HCEC 1CT (cell line): ENCODE measurements at regions not wholly inside any gene's neighbourhood (a gene's known extent, or its start where the extent isn't known, plus 50 kb on each side); places are given as distances from the start of the nearest gene placed in this dataset.
A peak's percentile ranks its signal among the peaks of the same experiment; 100 is the strongest.

Source experiments
- DNase-seq: peaks from one replicate; pipeline ENCODE4 v3.0.0-alpha.2; 2017

- no peak for DNase-seq
Measured at GRCh38 chr12:18905134-18905533, 167.2 kb downstream of the CAPZA3 start.

GRCh38 chr12:18906395-18906794 lies 168.5 kb downstream of the CAPZA3 start:
- DNase-seq, result no peak

DNA sequence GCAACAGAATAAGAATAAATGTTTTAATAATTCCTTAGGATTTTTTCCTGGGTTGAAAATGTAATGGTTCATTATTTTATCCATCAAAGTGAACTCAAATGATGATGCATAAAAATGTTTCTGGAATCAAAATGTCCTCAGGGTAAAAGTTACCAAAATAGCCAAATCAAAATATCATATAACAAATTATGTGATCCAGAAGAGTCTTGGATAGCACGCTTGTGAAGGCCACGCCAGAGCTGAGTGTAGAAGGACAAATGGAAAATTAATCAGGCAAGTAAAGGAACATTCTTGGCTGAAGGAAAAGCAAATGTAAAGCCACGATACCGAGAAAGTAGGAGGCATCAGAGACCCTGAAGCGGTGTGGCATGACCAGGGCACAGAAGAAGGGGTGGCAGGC lies 169.2 kb downstream of the CAPZA3 start:
- no peak for DNase-seq

DNA sequence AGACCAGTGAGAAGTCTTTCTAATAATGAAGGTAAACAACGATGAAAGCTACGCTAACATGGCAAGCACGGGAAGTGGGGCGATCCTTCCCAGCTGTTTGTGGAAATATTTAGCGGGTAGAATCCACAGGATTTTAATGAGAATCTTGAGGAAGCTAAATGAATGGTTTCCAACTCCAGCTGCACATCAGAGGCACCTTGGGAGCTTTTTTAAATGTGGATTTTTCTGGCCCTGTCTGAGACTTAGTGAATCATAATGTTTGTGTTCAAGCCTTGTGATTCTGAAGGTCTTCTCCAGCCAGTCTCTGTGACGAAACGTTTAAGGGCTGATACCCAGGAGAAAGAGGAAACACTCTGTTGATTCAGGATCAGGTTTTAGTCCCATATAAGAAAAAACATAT lies 169.8 kb downstream of the CAPZA3 start:
- DNase-seq, result no peak

- DNase-seq, result no peak
Measured at GRCh38 chr12:18908191-18908590, 170.3 kb downstream of the CAPZA3 start.

DNA sequence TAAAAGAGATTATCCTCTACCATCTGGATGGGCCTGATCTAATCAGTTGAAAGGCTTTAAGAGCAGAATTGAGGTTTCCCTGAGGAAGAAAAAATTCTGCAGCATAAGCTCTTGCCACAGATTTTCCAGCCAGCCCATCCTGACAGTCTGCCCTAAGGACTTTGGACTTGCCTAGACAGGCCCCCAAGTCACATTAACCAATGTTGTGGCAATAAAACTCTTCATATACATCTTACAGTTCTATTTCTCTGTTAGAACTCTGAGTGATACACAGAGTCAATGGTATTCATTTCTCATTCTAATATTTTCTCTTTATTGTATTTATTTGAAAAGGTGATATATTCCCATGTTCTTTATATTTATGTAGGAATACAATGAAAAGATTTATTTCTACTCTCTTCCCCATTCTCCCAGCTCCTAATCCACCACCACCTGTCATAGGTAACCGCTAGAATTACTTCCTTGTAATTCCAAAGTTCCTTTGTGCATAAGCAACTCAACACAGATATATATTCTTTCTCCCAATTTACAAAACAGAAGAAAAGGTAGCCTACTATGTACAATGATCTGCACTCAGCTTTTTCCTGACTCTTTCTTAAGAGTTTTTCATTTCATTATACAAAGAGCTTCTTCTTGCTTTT lies 182.1 kb downstream of the CAPZA3 start:
- no peak for DNase-seq

GRCh38 chr12:18922851-18923250 lies 184.9 kb downstream of the CAPZA3 start:
- DNase-seq, result no peak

DNA sequence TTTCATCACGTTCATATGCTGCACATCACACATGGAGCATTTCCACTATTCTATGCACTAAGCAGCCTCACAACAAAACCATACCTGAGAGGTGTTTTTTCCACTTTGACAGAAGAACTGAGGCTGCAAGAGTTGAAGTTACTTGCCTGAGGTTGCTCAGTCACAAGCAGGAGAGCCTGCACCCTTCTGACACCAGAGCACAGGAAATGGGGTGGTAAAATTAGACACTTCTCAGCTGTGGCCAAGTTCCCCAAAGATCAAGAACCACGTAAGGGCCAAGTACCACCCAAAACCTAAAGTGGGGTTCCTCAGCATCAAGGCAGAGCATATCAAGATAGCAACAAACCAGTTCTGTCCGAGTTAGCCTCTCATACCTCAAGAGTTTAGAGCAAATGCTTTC lies 185.8 kb downstream of the CAPZA3 start:
- no peak for DNase-seq

- DNase-seq, result no peak
Measured at GRCh38 chr12:18926188-18926587, 188.3 kb downstream of the CAPZA3 start.

GRCh38 chr12:18932211-18932610 lies 194.3 kb downstream of the CAPZA3 start:
- DNase-seq, result no peak

DNA sequence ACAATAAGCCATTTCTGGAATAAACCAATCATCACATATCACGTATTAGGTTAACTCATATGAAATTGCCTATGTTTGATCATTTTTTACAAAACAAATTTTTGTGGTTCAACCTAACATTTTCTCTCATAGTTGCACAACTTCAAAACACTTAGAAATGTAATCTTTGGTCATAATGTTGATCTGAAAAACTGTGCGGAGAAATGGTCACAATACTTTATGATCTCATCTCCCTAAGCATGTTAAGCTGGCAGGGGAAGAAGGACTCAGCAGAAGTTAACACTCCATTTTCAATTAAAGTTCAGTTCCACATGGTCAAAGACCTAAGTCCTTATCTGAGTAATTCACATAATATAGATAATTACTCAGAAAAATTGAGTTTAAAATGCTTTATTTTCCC lies 194.8 kb downstream of the CAPZA3 start:
- DNase-seq, result peak; percentile 5

GRCh38 chr12:18935371-18935965 lies 194.1 kb upstream of the PLEKHA5 start:
- no peak for DNase-seq

DNA sequence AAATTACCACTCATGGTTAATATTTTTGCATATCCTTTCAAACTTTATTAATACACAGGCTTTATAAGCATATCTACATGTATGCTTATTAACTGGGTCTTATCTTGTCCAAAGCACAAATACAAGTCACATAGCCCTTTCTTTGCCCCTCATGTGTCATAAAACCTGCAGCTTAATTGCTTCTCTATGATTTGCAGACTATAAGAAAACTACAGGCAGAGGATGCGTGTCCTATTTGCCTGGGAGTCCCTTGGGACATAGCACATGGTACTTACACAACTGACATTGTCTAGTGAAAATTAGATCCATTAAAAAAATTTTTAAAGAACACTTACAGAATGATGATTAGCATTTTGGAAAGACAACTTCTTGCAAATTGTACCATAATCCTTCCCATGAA lies 190.5 kb upstream of the PLEKHA5 start:
- DNase-seq, result no peak

DNA sequence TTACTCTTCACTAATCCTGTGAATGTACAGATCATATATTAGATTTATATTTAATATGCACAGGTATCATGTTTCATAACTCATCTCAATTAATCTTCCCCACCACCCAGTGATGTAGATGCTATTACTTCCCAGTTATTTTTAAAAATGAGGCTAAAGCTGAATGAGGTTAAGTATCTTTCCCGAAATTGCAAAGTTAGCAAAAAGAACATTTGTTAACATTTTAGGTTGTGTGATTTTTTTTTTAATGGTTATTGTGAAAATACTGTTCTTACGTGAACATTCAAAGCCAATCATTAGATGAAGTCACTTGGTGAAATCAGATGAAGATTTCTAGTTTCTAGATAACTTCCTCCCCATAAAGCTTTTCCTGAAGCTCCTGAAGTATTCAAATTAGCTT lies 186.9 kb upstream of the PLEKHA5 start:
- DNase-seq, result no peak

DNA sequence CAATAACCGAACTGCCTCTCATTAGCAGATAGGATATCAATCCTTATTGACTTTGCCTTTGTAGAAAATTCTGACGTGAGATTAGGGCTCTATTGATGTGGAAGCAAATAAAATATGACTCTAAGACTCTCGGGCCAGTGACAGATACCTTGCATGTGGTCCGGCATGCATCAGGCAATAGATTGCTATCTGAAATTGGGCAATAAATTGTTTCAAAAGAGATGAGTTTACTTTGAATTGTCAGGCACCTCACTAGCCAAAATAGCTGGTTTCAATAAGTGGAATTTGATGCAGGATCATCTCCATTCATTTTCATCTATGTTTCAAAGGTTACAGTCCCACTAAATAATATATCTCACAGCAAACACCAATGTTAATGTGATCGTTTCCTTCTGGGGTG lies 186.3 kb upstream of the PLEKHA5 start:
- no peak for DNase-seq

GRCh38 chr12:18946106-18946505 lies 183.4 kb upstream of the PLEKHA5 start:
- DNase-seq, result no peak

DNA sequence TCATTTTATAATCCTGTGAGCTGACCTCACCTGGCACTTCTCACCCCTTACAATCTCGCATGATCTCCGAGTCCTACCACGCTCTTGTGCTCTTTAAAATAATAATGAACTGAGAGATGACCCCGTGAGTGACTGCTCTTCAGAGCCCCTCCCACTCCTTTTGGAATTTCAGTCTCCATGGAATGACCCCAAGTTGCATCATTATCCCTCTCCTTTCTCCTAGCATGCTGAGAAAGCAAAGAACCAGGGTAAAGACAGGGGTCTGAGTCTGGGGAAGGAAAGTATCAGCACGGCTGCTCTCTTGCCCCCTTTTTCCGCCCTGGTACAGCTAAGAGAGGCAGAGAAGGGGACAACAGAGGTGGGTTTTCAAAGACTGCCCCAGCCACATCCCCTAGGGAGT lies 178.3 kb upstream of the PLEKHA5 start:
- DNase-seq, result no peak

DNA sequence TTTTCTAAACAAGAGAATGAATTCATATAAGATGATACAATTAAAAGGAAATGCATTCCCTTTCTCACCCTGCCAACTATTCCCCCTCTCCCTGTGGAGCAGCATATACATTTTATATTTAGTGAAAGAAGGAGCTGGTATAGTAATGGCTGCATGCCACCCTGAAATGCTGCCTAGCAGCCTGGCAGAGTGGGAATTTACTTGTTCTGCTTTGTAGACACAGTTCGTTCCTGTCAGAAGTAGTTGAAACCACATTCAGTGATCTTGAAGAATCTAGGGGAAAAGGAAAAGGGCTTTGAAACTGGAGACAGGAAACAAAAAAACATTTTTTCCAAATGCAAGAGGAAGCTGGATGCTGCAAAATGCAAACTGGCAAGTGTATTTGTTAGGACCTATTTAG lies 176.0 kb upstream of the PLEKHA5 start:
- no peak for DNase-seq

GRCh38 chr12:18955594-18955993 lies 173.9 kb upstream of the PLEKHA5 start:
- DNase-seq, result no peak

DNA sequence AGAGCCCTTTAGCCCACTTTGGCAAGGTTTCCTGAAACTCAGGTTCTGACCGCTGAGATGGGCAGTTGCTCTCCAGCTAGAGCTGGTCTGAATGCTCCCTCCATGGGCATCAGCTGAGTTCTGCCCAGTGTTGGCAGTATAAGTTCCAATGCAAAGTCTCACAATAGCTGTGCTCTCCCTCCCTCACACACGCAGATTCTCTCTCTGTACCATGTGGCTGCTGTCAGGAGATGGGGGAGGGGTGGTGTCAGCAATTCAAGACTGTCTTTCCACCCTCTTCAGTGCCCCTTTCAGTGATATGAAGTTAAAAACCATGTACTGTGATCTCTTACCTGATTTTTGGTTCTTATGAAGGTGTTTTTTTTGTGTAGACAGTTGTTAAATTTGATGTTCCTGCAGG lies 164.3 kb upstream of the PLEKHA5 start:
- no peak for DNase-seq

- DNase-seq, result no peak
Measured at GRCh38 chr12:18966954-18967353, 162.6 kb upstream of the PLEKHA5 start.

DNA sequence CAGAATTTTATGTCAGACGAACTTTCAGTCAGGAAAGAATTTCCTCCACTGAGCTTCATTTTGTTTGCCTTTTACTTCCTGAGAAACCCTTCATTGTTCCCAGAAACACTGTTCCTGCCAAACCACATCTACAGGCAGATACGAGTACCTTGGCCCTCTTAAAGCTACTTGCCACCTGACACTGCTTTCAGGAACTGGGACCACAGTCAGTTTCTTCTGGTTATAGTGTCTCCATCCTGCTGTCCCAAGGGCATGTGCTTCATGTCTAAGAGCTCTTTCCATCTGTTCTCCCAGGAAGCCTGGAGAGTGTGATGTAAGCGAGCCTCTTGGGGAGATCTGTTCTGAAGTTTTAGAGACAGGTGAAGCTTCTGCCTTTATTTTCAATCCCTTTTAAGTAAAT lies 161.7 kb upstream of the PLEKHA5 start:
- no peak for DNase-seq

DNA sequence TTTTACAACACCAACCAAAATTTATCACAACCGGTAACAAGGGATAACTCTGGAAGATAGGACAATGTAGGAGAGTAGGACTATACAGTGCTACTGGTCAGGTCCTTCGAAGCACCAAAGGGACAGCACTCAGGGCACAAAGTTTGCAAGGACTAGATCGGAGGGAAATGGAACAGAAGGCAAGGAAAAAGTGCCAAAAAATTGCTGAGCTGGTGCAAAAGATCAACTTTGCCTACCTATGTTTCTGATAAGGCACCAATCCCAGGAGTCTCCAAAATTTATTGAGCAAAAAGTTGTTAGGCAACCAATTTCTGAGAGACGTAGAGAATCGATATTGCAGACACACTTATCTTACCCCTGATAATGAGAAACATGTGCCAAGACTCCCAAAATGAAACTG lies 160.0 kb upstream of the PLEKHA5 start:
- no peak for DNase-seq

- DNase-seq, result no peak
Measured at GRCh38 chr12:18970603-18971002, 158.9 kb upstream of the PLEKHA5 start.

DNA sequence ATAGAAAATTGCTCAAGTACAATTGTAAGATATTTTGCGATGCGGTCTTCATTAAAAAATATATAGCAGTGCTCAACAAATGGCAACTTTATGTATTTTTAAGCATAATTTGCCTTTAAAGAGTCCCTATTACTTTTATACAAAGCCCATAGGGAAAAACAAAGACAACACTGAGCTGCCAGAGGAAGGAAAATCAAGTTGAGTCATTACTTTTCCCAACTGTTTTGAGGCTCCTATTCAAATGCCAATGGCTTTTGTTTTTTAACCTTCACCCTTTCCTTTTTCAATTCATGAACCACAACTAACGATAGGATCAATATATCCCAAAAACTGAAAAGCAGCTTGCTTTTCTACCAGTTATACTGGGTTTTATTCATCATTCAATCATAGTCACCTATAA lies 157.6 kb upstream of the PLEKHA5 start:
- DNase-seq, result no peak
